Osteoblast (primary cell): ENCODE measurements at regions not wholly inside any gene's neighbourhood (a gene's known extent, or its start where the extent isn't known, plus 50 kb on each side); places are given as distances from the start of the nearest gene placed in this dataset.

ENCODE experiments used
- DNase-seq: peaks from one replicate; pipeline ENCODE4 v3.0.0; 2011; ENCODE audit warnings: low spot score, mixed read lengths; ENCODE audit not compliant: insufficient read length; ENCODE audit errors: missing footprints
- H2AFZ ChIP-seq: 2 replicates; pipeline ENCODE4 v1.6.0; 2011; ENCODE audit warnings: mild to moderate bottlenecking, low read length
- H3K27ac ChIP-seq: 2 replicates; pipeline ENCODE4 v1.5.1; 2011; ENCODE audit warnings: mild to moderate bottlenecking, low read depth, low read length, moderate library complexity
- H3K27me3 ChIP-seq: 2 replicates; pipeline ENCODE4 v1.6.0; 2012; ENCODE audit warnings: mild to moderate bottlenecking, control low read depth, inconsistent platforms, low read length, moderate library complexity; ENCODE audit not compliant: insufficient read depth
- H3K36me3 ChIP-seq: 2 replicates; pipeline ENCODE4 v1.5.1; 2011; ENCODE audit warnings: mild to moderate bottlenecking, low read length, control low read depth, moderate library complexity; ENCODE audit not compliant: insufficient read depth
- H3K4me1 ChIP-seq: 2 replicates; pipeline ENCODE4 v1.5.1; 2011; ENCODE audit warnings: mild to moderate bottlenecking, low read length, control low read depth, moderate library complexity; ENCODE audit not compliant: insufficient read depth
- H3K4me2 ChIP-seq: 2 replicates; pipeline ENCODE4 v1.6.0; 2011; ENCODE audit warnings: mild to moderate bottlenecking, low read length; ENCODE audit not compliant: insufficient read depth
- H3K4me3 ChIP-seq: fragments of 200-600 bp; sonication (generic); 3 replicates; pipeline ENCODE4 v1.5.1; 2012; ENCODE audit warnings: mild to moderate bottlenecking, low read length, inconsistent platforms; ENCODE audit not compliant: insufficient read depth
- H3K79me2 ChIP-seq: 2 replicates; pipeline ENCODE4 v1.6.0; 2012; ENCODE audit warnings: mild to moderate bottlenecking, low read length, control low read depth, inconsistent platforms; ENCODE audit not compliant: insufficient read depth
- H3K9me3 ChIP-seq: 2 replicates; pipeline ENCODE4 v1.5.1; 2011; ENCODE audit warnings: low read depth, low read length, control low read depth
- H4K20me1 ChIP-seq: 2 replicates; pipeline ENCODE4 v1.6.0; 2012; ENCODE audit warnings: mild to moderate bottlenecking, low read length, control low read depth; ENCODE audit not compliant: insufficient read depth
- CTCF ChIP-seq: IDR thresholded peaks from 2 replicates; pipeline ENCODE4 v1.5.1; 2011; ENCODE audit warnings: mild to moderate bottlenecking, low read depth, low read length, moderate library complexity; ENCODE audit errors: extremely low read depth

GRCh38 chr6:103140308-103141027, 1719.3 kb downstream of the HACE1 start:
- Histone ChIP-seq H2AFZ (no peak overlapping the region), H3K27me3 (no peaks in the 10 kb centered on the region), H4K20me1 (no peaks in the 10 kb centered on the region), H3K4me3 (no peak overlapping the region), H3K36me3 (no peaks in the 10 kb centered on the region), H3K4me2 (no peak overlapping the region), H3K79me2 (no peaks in the 10 kb centered on the region), H3K27ac (no peak overlapping the region), H3K9me3 (peaks cover 3% of the 10 kb centered on the region), H3K4me1 (no peaks in the 10 kb centered on the region)
- TF ChIP-seq CTCF, result no peak
- no peak for DNase-seq

GRCh38 chr6:103139377-103139776, 1720.3 kb downstream of the HACE1 start:
- no peak for TF ChIP-seq CTCF
- Histone ChIP-seq H3K4me2 (no peak overlapping the region), H3K4me3 (no peak overlapping the region), H2AFZ (no peak overlapping the region), H4K20me1 (no peaks in the 10 kb centered on the region), H3K36me3 (no peaks in the 10 kb centered on the region), H3K79me2 (no peaks in the 10 kb centered on the region), H3K27me3 (no peaks in the 10 kb centered on the region), H3K9me3 (peaks cover 3% of the 10 kb centered on the region), H3K27ac (no peak overlapping the region), H3K4me1 (no peaks in the 10 kb centered on the region)
- no peak for DNase-seq

GRCh38 chr6:103124471-103124870, 1731.0 kb downstream of the GRIK2 start:
- Histone ChIP-seq H3K36me3 (no peaks in the 10 kb centered on the region), H3K27ac (no peak overlapping the region), H3K9me3 (peaks cover 2% of the 10 kb centered on the region), H3K4me2 (no peak overlapping the region), H3K4me3 (no peak overlapping the region), H3K4me1 (no peaks in the 10 kb centered on the region), H3K27me3 (no peaks in the 10 kb centered on the region), H4K20me1 (no peaks in the 10 kb centered on the region), H2AFZ (no peak overlapping the region), H3K79me2 (no peaks in the 10 kb centered on the region)
- no peak for TF ChIP-seq CTCF
- DNase-seq, result no peak

- H3K79me2 ChIP-seq, result no peaks in the 10 kb centered on the region
- H4K20me1 ChIP-seq, result no peaks in the 10 kb centered on the region
- H3K4me3 ChIP-seq, result no peak overlapping the region
- peaks cover 2% of the 10 kb centered on the region for H3K9me3 ChIP-seq
- TF ChIP-seq CTCF, result no peak
- H3K4me1 ChIP-seq, result no peaks in the 10 kb centered on the region
- no peaks in the 10 kb centered on the region for H3K36me3 ChIP-seq
- no peak overlapping the region for H3K27ac ChIP-seq
- no peak overlapping the region for H2AFZ ChIP-seq
- no peaks in the 10 kb centered on the region for H3K27me3 ChIP-seq
- no peak overlapping the region for H3K4me2 ChIP-seq
- no peak for DNase-seq
These were observed 1729.5 kb downstream of the GRIK2 start for GRCh38 chr6:103122766-103123601.
